ENCODE measurements at regions not wholly inside any gene's neighbourhood (a gene's known extent, or its start where the extent isn't known, plus 50 kb on each side); places are given as distances from the start of the nearest gene placed in this dataset.
"Not testable (repeated sequence)": the region's sequence is repeated elsewhere in the genome, so short reads cannot be mapped to it uniquely, and the experiment has no call there.

- no peak for DNase-seq
Observed at GRCh38 chr5:152622628-152623027, 217.5 kb upstream of the NMUR2 start.

- DNase-seq: no peak
Observed at GRCh38 chr5:152623951-152624350, 218.9 kb upstream of the NMUR2 start.

- DNase-seq: no peak
Observed at GRCh38 chr5:152625696-152626095, 220.6 kb upstream of the NMUR2 start.

- DNase-seq: no peak
Observed at GRCh38 chr5:152631221-152631620, 226.1 kb upstream of the NMUR2 start.

GRCh38 chr5:152632360-152632759 lies 227.3 kb upstream of the NMUR2 start:
- DNase-seq: no peak

- no peak for DNase-seq
Observed at GRCh38 chr5:152634586-152634985, 229.5 kb upstream of the NMUR2 start.

- no peak for DNase-seq
Observed at GRCh38 chr5:152638996-152639552, 234.0 kb upstream of the NMUR2 start.

GRCh38 chr5:152641970-152642805 lies 237.1 kb upstream of the NMUR2 start:
- no peak for DNase-seq

GRCh38 chr5:152642880-152643279 lies 237.8 kb upstream of the NMUR2 start:
- DNase-seq: no peak

- DNase-seq: no peak
Observed at GRCh38 chr5:152644029-152644728, 239.1 kb upstream of the NMUR2 start.

GRCh38 chr5:152649609-152650008 lies 244.5 kb upstream of the NMUR2 start:
- no peak for DNase-seq

- no peak for DNase-seq
Observed at GRCh38 chr5:152650413-152650812, 245.3 kb upstream of the NMUR2 start.

- not testable (repeated sequence) for DNase-seq
Observed at GRCh38 chr5:152659470-152659869, 254.4 kb upstream of the NMUR2 start.

- DNase-seq: no peak
Observed at GRCh38 chr5:152673601-152674000, 268.5 kb upstream of the NMUR2 start.

GRCh38 chr5:152674403-152674802 lies 269.3 kb upstream of the NMUR2 start:
- no peak for DNase-seq

- no peak for DNase-seq
Observed at GRCh38 chr5:152676196-152676595, 271.1 kb upstream of the NMUR2 start.

GRCh38 chr5:152683205-152683604 lies 278.1 kb upstream of the NMUR2 start:
- DNase-seq: no peak

GRCh38 chr5:152686931-152687330 lies 281.9 kb upstream of the NMUR2 start:
- DNase-seq: no peak

- DNase-seq: no peak
Observed at GRCh38 chr5:152688561-152689249, 283.6 kb upstream of the NMUR2 start.

GRCh38 chr5:152689250-152689711 lies 284.2 kb upstream of the NMUR2 start:
- no peak for DNase-seq

GRCh38 chr5:152694231-152694630 lies 289.2 kb upstream of the NMUR2 start:
- no peak for DNase-seq

GRCh38 chr5:152701305-152701949 lies 296.3 kb upstream of the NMUR2 start:
- DNase-seq: no peak

GRCh38 chr5:152704286-152704685 lies 299.2 kb upstream of the NMUR2 start:
- no peak for DNase-seq

All from activated naive CD4-positive, alpha-beta T cell treated with anti-CD3 and anti-CD28 coated beads, Interleukin-2, amount 50 U/mL, for 16 hours (primary cell).